ENCODE measurements at regions not wholly inside any gene's neighbourhood (a gene's known extent, or its start where the extent isn't known, plus 50 kb on each side); places are given as distances from the start of the nearest gene placed in this dataset.
A peak's percentile ranks its signal among the peaks of the same experiment; 100 is the strongest.

DNA sequence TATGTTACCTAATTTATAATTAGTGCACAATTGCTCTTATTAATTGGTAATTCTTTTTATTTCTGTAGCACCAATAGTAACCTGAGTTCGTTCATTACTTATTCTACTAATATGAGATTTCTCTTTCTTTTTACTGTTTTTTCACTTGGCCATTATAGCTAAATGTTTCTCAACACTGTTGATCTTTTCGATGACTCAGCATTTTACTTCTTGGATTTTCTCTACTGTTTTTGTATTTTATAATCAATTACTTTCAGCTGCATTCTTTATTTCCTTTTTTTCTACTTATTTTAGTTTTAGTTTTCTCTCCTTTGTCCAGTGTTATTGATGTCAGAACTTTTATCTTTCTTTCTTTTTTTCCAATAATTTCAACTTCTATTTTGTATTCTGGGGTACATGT lies 589.4 kb upstream of the SOX11 start:
- H3K36me3 ChIP-seq (ENCODE audit: control insufficient read depth, insufficient read depth, low read length) = no peaks in the 10 kb centered on the region
- TF ChIP-seq, protein P1, sequence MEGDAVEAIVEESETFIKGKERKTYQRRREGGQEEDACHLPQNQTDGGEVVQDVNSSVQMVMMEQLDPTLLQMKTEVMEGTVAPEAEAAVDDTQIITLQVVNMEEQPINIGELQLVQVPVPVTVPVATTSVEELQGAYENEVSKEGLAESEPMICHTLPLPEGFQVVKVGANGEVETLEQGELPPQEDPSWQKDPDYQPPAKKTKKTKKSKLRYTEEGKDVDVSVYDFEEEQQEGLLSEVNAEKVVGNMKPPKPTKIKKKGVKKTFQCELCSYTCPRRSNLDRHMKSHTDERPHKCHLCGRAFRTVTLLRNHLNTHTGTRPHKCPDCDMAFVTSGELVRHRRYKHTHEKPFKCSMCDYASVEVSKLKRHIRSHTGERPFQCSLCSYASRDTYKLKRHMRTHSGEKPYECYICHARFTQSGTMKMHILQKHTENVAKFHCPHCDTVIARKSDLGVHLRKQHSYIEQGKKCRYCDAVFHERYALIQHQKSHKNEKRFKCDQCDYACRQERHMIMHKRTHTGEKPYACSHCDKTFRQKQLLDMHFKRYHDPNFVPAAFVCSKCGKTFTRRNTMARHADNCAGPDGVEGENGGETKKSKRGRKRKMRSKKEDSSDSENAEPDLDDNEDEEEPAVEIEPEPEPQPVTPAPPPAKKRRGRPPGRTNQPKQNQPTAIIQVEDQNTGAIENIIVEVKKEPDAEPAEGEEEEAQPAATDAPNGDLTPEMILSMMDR (IDR thresholded peaks at IDR 0.05; ENCODE audit: insufficient read depth, low read length, poor library complexity, severe bottlenecking) = no peak
- H3K27me3 ChIP-seq (ENCODE audit: control insufficient read depth, insufficient read depth, low read length) = no peaks in the 10 kb centered on the region
- no peak for DNase-seq (ENCODE audit: low read depth)
- no peak overlapping the region for H3K4me3 ChIP-seq (ENCODE audit: low read depth, low read length)

DNA sequence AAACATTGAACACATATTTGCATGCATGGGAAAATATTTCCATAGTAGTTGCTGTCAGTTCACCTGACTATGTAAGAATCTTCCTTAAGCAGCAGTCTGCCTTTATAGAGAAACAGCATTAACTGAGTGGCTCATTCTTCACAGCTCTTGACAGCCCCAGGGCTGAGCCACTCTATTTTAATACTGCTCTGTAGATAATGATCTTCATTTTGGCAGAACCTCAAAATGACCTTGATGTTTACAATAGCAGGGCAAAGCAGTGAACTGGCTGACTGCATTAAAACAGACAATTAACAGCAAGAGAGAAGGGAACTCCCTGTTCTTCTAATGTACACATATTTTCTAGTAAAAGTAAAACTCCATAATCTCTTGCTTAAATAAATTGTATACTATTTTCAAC lies 580.6 kb upstream of the SOX11 start:
- TF ChIP-seq, protein P1 (IDR thresholded peaks at IDR 0.05; ENCODE audit: insufficient read depth, low read length, poor library complexity, severe bottlenecking) = no peak
- H3K4me3 ChIP-seq (ENCODE audit: low read depth, low read length) = no peak overlapping the region
- DNase-seq (ENCODE audit: low read depth) = no peak
- H3K36me3 ChIP-seq (ENCODE audit: control insufficient read depth, insufficient read depth, low read length) = no peaks in the 10 kb centered on the region
- H3K27me3 ChIP-seq (ENCODE audit: control insufficient read depth, insufficient read depth, low read length) = no peaks in the 10 kb centered on the region

DNA sequence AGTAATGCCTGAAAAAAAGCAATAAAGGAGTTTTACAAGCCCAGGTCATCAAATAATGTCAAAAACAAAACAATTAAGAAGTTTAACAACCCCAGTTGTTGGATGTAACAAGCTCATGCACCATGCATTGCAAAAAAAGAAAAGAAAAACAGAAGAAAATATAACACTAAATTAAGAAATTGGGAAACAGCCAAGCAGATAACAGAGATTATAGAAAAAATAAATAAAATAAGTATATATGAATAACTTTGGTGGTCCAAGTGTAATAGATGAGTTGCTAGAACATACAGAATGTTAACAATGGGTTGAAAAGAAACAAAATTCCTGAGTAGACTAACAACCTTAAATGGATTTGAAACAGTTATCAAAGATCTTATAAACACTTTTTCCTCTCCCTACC lies 573.1 kb upstream of the SOX11 start:
- no peak overlapping the region for H3K4me3 ChIP-seq (ENCODE audit: low read depth, low read length)
- no peak for DNase-seq (ENCODE audit: low read depth)
- H3K36me3 ChIP-seq (ENCODE audit: control insufficient read depth, insufficient read depth, low read length) = no peaks in the 10 kb centered on the region
- TF ChIP-seq, protein P1 (IDR thresholded peaks at IDR 0.05; ENCODE audit: insufficient read depth, low read length, poor library complexity, severe bottlenecking) = no peak
- no peaks in the 10 kb centered on the region for H3K27me3 ChIP-seq (ENCODE audit: control insufficient read depth, insufficient read depth, low read length)

DNA sequence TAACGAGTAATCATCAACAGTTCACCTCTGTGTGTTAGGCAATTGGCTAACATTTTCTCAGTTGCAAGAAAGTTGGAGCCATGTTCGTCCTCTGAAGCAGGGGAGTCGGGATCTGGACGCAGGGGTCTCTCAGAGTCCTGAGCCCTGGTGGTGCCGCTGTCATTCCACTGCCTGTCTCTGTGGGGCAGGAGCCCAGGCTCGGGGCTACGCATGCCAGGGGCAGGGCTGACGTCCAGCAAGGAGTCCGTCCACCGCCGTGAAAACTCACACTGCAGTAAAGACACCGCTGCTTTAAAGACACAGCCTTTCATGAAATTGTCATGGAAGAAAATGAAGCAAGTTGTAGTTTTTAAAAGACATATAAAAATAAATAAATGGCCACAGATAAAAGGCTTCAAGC lies 571.1 kb upstream of the SOX11 start:
- no peak for DNase-seq (ENCODE audit: low read depth)
- Histone ChIP-seq H3K4me3 (ENCODE audit: low read depth, low read length) (no peak overlapping the region), H3K27me3 (ENCODE audit: control insufficient read depth, insufficient read depth, low read length) (no peaks in the 10 kb centered on the region), H3K36me3 (ENCODE audit: control insufficient read depth, insufficient read depth, low read length) (no peaks in the 10 kb centered on the region)
- TF ChIP-seq, protein P1 (IDR thresholded peaks at IDR 0.05; ENCODE audit: insufficient read depth, low read length, poor library complexity, severe bottlenecking) = no peak

DNA sequence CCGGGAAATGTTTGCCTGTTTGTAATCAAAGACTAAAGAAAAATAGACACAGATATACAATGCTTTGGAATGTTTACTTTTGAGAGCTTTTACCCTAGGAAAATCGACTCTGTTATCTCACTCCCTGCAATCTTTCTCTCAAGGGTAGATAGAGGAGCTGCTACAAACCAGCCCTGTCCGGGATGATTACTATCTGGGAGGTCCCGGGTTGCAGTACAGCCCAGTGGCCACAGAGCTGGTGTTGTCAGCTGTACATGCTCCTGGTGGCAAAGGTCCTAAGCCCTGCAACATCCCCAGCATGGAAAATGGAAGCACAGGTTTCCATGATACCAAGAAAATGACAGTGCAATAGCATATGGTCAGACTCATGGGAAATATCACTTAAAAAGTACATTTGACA lies 570.5 kb upstream of the SOX11 start:
- Histone ChIP-seq H3K36me3 (ENCODE audit: control insufficient read depth, insufficient read depth, low read length) (no peaks in the 10 kb centered on the region), H3K4me3 (ENCODE audit: low read depth, low read length) (no peak overlapping the region), H3K27me3 (ENCODE audit: control insufficient read depth, insufficient read depth, low read length) (no peaks in the 10 kb centered on the region)
- no peak for DNase-seq (ENCODE audit: low read depth)
- TF ChIP-seq, protein P1 (IDR thresholded peaks at IDR 0.05; ENCODE audit: insufficient read depth, low read length, poor library complexity, severe bottlenecking) = peak; percentile 21

DNA sequence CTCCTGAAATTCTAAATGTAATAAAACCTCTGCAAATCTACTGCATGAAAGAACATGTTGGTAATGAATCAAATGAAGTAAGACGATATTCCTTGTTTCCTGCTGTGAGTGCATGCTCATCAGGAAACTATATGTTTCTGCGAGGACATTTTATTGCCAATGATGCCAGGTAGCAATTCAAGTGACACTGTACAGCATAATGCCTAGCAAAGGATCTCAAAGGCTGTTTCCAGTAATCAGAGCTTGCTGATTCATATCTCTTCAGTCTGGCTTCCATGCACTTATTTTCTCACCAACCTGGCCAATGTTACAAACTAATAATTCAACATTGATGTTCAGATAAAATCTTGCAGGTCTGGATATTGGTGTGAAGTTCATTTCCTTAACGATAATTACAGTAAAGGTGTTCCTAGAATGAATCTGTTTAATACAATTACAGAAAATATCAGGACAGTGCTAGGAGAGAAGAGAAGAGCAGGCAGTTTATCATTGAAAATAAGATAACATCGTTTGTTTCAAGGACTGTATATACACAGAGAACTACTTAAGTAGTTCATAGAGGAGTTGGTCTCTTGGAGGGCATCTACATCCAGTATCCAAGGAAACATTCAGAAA lies 568.5 kb upstream of the SOX11 start:
- H3K36me3 ChIP-seq (ENCODE audit: control insufficient read depth, insufficient read depth, low read length) = no peaks in the 10 kb centered on the region
- H3K4me3 ChIP-seq (ENCODE audit: low read depth, low read length) = no peak overlapping the region
- DNase-seq (ENCODE audit: low read depth) = no peak
- H3K27me3 ChIP-seq (ENCODE audit: control insufficient read depth, insufficient read depth, low read length) = no peaks in the 10 kb centered on the region
- TF ChIP-seq, protein P1 (IDR thresholded peaks at IDR 0.05; ENCODE audit: insufficient read depth, low read length, poor library complexity, severe bottlenecking) = no peak
